Trophoblast cell (in vitro differentiated cells and primary cell): ENCODE measurements at regions not wholly inside any gene's neighbourhood (a gene's known extent, or its start where the extent isn't known, plus 50 kb on each side); places are given as distances from the start of the nearest gene placed in this dataset.

Source experiments
- DNase-seq, 2 donors: peaks; one replicate each; pipeline ENCODE4 v3.0.0-alpha.2; 2016
- H2AFZ ChIP-seq: 2 replicates; pipeline ENCODE4 v1.6.1; 2013; ENCODE audit warnings: low read length, moderate library complexity, mild to moderate bottlenecking; ENCODE audit not compliant: insufficient read depth, poor library complexity
- H2AK5ac ChIP-seq: 2 replicates; pipeline ENCODE4 v1.6.1; 2013; ENCODE audit warnings: mild to moderate bottlenecking, low read length
- H2BK120ac ChIP-seq: 2 replicates; pipeline ENCODE4 v1.6.1; 2013; ENCODE audit warnings: low read length, mild to moderate bottlenecking, moderate library complexity; ENCODE audit not compliant: insufficient read depth, poor library complexity
- H2BK12ac ChIP-seq: 2 replicates; pipeline ENCODE4 v1.6.1; 2013; ENCODE audit warnings: mild to moderate bottlenecking, low read length, moderate library complexity
- H2BK5ac ChIP-seq: 2 replicates; pipeline ENCODE4 v1.6.1; 2013; ENCODE audit warnings: low read length, low read depth, moderate library complexity, mild to moderate bottlenecking; ENCODE audit not compliant: poor library complexity
- H3K14ac ChIP-seq: 2 replicates; pipeline ENCODE4 v1.6.1; 2013; ENCODE audit warnings: mild to moderate bottlenecking, low read length
- H3K18ac ChIP-seq: 2 replicates; pipeline ENCODE4 v1.6.1; 2013; ENCODE audit warnings: mild to moderate bottlenecking, low read length
- H3K23ac ChIP-seq: 2 replicates; pipeline ENCODE4 v1.6.1; 2013; ENCODE audit warnings: low read length
- H3K27ac ChIP-seq: 2 replicates; pipeline ENCODE4 v1.5.1; 2013; ENCODE audit warnings: low read depth, mild to moderate bottlenecking, inconsistent platforms, low read length, moderate library complexity
- H3K27me3 ChIP-seq: 2 replicates; pipeline ENCODE4 v1.6.1; 2013; ENCODE audit warnings: inconsistent platforms, mild to moderate bottlenecking, low read length, moderate library complexity; ENCODE audit not compliant: insufficient read depth
- H3K36me3 ChIP-seq, 2 experiments: 1 replicate in 1 of 2; 2 replicates in 1 of 2; pipeline ENCODE4 v1.6.1; 2013; ENCODE audit warnings: low read length in 2 of 2, mild to moderate bottlenecking in 2 of 2, moderate library complexity in 1 of 2; ENCODE audit not compliant: insufficient read depth in 2 of 2, control insufficient read depth in 1 of 2
- H3K4ac ChIP-seq: 2 replicates; pipeline ENCODE4 v1.6.1; 2013; ENCODE audit warnings: low read depth, mild to moderate bottlenecking, low read length, moderate library complexity
- H3K4me1 ChIP-seq, 2 experiments: 1 replicate in 1 of 2; 2 replicates in 1 of 2; pipeline ENCODE4 v1.6.1; 2013; ENCODE audit warnings: low read length in 2 of 2, mild to moderate bottlenecking in 2 of 2, moderate library complexity in 1 of 2; ENCODE audit not compliant: insufficient read depth in 2 of 2, control insufficient read depth in 1 of 2
- H3K4me2 ChIP-seq: 2 replicates; pipeline ENCODE4 v1.6.1; 2013; ENCODE audit warnings: inconsistent platforms, mild to moderate bottlenecking, low read length, moderate library complexity
- H3K4me3 ChIP-seq: 2 replicates; pipeline ENCODE4 v1.5.1; 2013; ENCODE audit warnings: mild to moderate bottlenecking, low read depth, low read length, inconsistent platforms
- H3K79me1 ChIP-seq: one replicate; pipeline ENCODE4 v1.6.1; 2013; ENCODE audit warnings: low read length
- H3K79me2 ChIP-seq: 2 replicates; pipeline ENCODE4 v1.6.1; 2013; ENCODE audit warnings: low read length, mild to moderate bottlenecking; ENCODE audit not compliant: control insufficient read depth, insufficient read depth, poor library complexity
- H3K9ac ChIP-seq: 2 replicates; pipeline ENCODE4 v1.6.1; 2013; ENCODE audit warnings: mild to moderate bottlenecking, low read length
- H3K9me3 ChIP-seq: 2 replicates; pipeline ENCODE4 v1.6.1; 2013; ENCODE audit warnings: low read depth, mild to moderate bottlenecking, control low read depth, inconsistent platforms, low read length; ENCODE audit not compliant: insufficient read depth
- H4K12ac ChIP-seq: 2 replicates; pipeline ENCODE4 v1.6.1; 2013; ENCODE audit warnings: low read depth, mild to moderate bottlenecking, low read length, moderate library complexity
- H4K8ac ChIP-seq: 2 replicates; pipeline ENCODE4 v1.6.1; 2013; ENCODE audit warnings: low read depth, mild to moderate bottlenecking, low read length, moderate library complexity
- H4K91ac ChIP-seq: one replicate; pipeline ENCODE4 v1.6.1; 2013; ENCODE audit warnings: low read depth, mild to moderate bottlenecking, low read length, moderate library complexity
- WGBS: extraction: QIAGEN DNeasy Blood & Tissue Kit; methylation state at CpG from one replicate; pipeline ENCODE4 v1.1.7; 2013; ENCODE audit warnings: missing lambda C conversion rate; ENCODE audit not compliant: insufficient read length, insufficient coverage; ENCODE audit errors: extremely low coverage; 5-methylcytosine and 5-hydroxymethylcytosine counted together

DNA sequence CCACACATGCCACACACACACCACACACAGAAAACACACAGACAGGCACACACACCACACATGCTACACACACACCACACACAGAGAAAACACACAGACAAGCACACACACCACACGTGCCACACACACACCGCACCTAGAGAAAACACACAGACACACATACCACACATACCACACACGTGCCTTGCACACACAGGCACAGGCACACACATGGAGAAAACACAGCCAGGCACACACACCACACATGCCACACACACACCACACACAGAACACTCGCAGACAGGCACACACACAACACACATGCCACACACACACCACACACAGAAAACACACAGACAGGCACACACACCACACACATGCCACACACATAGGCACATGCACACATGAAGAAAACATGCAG lies 242.1 kb upstream of the MYT1L start:
- H2BK5ac ChIP-seq = no peak overlapping the region
- no CpG with 5 or more reads among the region's 4 CpGs for WGBS
- peaks cover 21% of the 10 kb centered on the region for H3K9me3 ChIP-seq
- H3K4me1 ChIP-seq = no peaks in the 10 kb centered on the region
- H3K4me2 ChIP-seq = no peak overlapping the region
- H3K4me3 ChIP-seq = no peak overlapping the region
- no peak overlapping the region for H3K9ac ChIP-seq
- no peak overlapping the region for H2AK5ac ChIP-seq
- H3K79me1 ChIP-seq = no peaks in the 10 kb centered on the region
- H2AFZ ChIP-seq = no peak overlapping the region
- H3K79me2 ChIP-seq = no peaks in the 10 kb centered on the region
- H3K18ac ChIP-seq = no peak overlapping the region
- no peak overlapping the region for H4K12ac ChIP-seq
- no peak overlapping the region for H4K91ac ChIP-seq
- H4K8ac ChIP-seq = no peak overlapping the region
- DNase-seq = no peak
- H3K4ac ChIP-seq = no peak overlapping the region
- H2BK12ac ChIP-seq = no peak overlapping the region
- no peak overlapping the region for H3K23ac ChIP-seq
- H3K14ac ChIP-seq = no peak overlapping the region
- no peak overlapping the region for H3K27ac ChIP-seq
- H3K36me3 ChIP-seq = no peaks in the 10 kb centered on the region
- H2BK120ac ChIP-seq = no peak overlapping the region
- no peaks in the 10 kb centered on the region for H3K27me3 ChIP-seq

DNA sequence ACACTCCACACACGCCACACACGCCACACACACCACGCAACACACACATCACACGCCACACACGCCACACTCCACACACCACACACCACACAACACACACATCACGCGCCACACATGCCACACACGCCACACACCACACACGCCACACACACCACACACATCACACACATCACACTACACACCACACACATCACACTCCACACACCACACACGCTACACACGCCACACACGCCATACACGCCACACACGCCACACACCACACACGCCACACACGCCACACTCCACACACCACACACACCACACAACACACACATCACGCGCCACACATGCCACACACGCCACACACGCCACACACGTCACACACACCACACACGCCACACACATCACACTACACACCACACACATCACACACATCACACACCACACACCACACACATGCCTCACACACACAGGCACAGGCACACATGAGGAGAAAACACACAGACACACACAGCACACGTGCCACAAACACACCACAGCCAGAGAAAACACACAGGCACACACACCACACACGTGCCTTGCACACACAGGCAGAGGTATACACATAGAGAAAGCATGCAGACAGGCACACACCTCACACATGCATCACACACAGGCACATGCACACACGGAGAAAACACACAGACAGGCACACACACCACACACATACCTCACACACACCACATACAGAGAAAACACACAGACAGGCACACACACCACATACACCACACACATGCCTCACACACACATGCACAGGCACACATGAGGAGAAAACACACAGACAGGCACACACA lies 241.5 kb upstream of the MYT1L start:
- no peaks in the 10 kb centered on the region for H3K79me2 ChIP-seq
- H4K12ac ChIP-seq = no peak overlapping the region
- no peak overlapping the region for H4K8ac ChIP-seq
- H3K4me2 ChIP-seq = no peak overlapping the region
- no peak overlapping the region for H2BK120ac ChIP-seq
- H2BK5ac ChIP-seq = no peak overlapping the region
- no peaks in the 10 kb centered on the region for H3K36me3 ChIP-seq
- DNase-seq = no peak
- no peak overlapping the region for H3K27ac ChIP-seq
- no peak overlapping the region for H3K18ac ChIP-seq
- no peak overlapping the region for H3K14ac ChIP-seq
- H2AFZ ChIP-seq = no peak overlapping the region
- WGBS = 100% methylated on average over 14 of the region's 25 CpGs
- H3K79me1 ChIP-seq = no peaks in the 10 kb centered on the region
- H2BK12ac ChIP-seq = no peak overlapping the region
- no peak overlapping the region for H2AK5ac ChIP-seq
- H3K4ac ChIP-seq = no peak overlapping the region
- H3K4me3 ChIP-seq = peak overlapping the region; percentile 58
- peaks cover 21% of the 10 kb centered on the region for H3K9me3 ChIP-seq
- H3K9ac ChIP-seq = no peak overlapping the region
- H3K23ac ChIP-seq = no peak overlapping the region
- H3K27me3 ChIP-seq = no peaks in the 10 kb centered on the region
- no peaks in the 10 kb centered on the region for H3K4me1 ChIP-seq
- H4K91ac ChIP-seq = no peak overlapping the region

DNA sequence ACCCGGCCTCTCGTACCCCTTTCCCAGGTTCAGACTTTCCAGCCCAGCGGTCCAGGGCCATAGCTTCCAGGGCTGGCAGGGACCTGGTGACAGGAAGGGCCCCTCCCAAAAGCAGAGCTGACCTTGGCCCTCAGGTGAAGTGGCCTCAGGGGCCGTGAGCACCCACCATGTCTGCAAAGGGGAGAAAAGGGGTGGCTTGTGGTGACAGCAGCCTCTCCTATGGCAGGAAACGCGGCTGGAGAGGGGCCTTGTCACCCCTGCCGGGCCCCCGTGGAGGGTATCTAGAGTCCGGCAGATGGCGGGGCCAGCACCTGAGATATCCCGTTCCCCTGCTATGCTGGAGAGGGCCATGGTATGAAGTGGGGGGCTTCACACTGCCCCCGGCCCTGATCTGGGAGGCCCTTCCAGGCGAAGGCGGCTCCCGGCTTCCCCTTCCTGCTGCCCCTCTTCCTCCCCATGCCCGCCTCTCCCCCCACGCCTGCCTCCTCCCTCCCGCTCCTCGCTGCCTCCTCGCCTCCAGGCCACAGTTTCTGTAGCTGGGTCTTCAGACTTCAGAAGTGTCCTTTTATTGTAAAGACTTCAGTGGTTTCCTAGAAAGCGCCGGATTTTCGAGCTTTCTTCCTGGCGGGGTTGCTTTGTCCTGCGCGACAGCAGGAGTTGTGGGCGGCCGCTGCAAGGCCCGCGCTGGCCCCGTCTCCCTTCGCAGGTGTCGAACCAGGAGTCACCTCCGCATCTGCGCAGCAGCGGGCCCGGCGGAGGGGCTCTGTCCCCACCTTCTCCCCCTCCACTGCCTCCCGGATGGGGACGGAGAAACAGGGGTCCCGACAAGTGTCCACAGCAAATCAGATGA lies 240.5 kb upstream of the MYT1L start:
- Histone ChIP-seq H3K9me3 (peaks cover 22% of the 10 kb centered on the region), H3K23ac (no peak overlapping the region), H3K9ac (no peak overlapping the region), H3K4me3 (no peak overlapping the region), H3K18ac (no peak overlapping the region), H3K27me3 (no peaks in the 10 kb centered on the region), H2BK5ac (no peak overlapping the region), H3K4ac (no peak overlapping the region), H3K27ac (no peak overlapping the region), H4K91ac (no peak overlapping the region), H2AK5ac (no peak overlapping the region), H4K12ac (no peak overlapping the region), H2AFZ (no peak overlapping the region), H3K4me2 (no peak overlapping the region), H3K14ac (no peak overlapping the region), H3K79me1 (no peaks in the 10 kb centered on the region), H3K4me1 (no peaks in the 10 kb centered on the region), H3K36me3 (no peaks in the 10 kb centered on the region), H2BK120ac (no peak overlapping the region), H3K79me2 (no peaks in the 10 kb centered on the region), H2BK12ac (no peak overlapping the region), H4K8ac (no peak overlapping the region)
- DNase-seq = no peak
- no CpG with 5 or more reads among the region's 41 CpGs for whole genome bisulfite sequencing

DNA sequence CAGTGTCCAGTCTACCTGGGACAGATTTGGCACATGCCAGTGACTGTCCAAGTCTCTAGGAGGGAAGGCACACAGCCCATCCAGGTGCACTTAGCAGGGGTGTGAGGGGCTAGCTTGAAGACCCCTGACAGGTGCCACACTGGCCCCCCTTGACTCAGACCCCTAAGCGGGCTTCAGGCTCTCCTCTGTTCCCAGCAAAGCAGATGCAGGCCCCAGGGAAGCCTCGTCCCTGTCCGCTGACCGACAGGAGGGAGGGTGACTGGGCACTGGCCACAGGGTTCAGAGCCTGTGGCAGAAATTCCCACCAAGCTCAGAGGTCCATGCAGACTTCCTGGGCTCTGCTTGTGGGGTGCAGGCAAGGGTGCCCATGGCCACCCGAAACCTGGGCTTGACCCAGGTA lies 239.8 kb upstream of the MYT1L start:
- DNase-seq = no peak
- WGBS = no CpG with 5 or more reads among the region's 5 CpGs
- H3K4ac ChIP-seq = no peak overlapping the region
- H2BK5ac ChIP-seq = no peak overlapping the region
- H2BK12ac ChIP-seq = no peak overlapping the region
- H3K14ac ChIP-seq = no peak overlapping the region
- H3K9ac ChIP-seq = no peak overlapping the region
- no peaks in the 10 kb centered on the region for H3K36me3 ChIP-seq
- H3K27ac ChIP-seq = no peak overlapping the region
- no peak overlapping the region for H2BK120ac ChIP-seq
- H3K4me2 ChIP-seq = no peak overlapping the region
- no peak overlapping the region for H3K18ac ChIP-seq
- no peak overlapping the region for H2AK5ac ChIP-seq
- H3K79me2 ChIP-seq = no peaks in the 10 kb centered on the region
- H3K79me1 ChIP-seq = no peaks in the 10 kb centered on the region
- H2AFZ ChIP-seq = no peak overlapping the region
- H4K8ac ChIP-seq = no peak overlapping the region
- no peaks in the 10 kb centered on the region for H3K27me3 ChIP-seq
- no peaks in the 10 kb centered on the region for H3K4me1 ChIP-seq
- no peak overlapping the region for H3K4me3 ChIP-seq
- no peak overlapping the region for H4K12ac ChIP-seq
- H3K23ac ChIP-seq = no peak overlapping the region
- peaks cover 23% of the 10 kb centered on the region for H3K9me3 ChIP-seq
- H4K91ac ChIP-seq = no peak overlapping the region
